ENCODE measurements at regions not wholly inside any gene's neighbourhood (a gene's known extent, or its start where the extent isn't known, plus 50 kb on each side); places are given as distances from the start of the nearest gene placed in this dataset.
"Not testable (repeated sequence)": the region's sequence is repeated elsewhere in the genome, so short reads cannot be mapped to it uniquely, and the experiment has no call there.

- TF ChIP-seq, protein P1, sequence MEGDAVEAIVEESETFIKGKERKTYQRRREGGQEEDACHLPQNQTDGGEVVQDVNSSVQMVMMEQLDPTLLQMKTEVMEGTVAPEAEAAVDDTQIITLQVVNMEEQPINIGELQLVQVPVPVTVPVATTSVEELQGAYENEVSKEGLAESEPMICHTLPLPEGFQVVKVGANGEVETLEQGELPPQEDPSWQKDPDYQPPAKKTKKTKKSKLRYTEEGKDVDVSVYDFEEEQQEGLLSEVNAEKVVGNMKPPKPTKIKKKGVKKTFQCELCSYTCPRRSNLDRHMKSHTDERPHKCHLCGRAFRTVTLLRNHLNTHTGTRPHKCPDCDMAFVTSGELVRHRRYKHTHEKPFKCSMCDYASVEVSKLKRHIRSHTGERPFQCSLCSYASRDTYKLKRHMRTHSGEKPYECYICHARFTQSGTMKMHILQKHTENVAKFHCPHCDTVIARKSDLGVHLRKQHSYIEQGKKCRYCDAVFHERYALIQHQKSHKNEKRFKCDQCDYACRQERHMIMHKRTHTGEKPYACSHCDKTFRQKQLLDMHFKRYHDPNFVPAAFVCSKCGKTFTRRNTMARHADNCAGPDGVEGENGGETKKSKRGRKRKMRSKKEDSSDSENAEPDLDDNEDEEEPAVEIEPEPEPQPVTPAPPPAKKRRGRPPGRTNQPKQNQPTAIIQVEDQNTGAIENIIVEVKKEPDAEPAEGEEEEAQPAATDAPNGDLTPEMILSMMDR (IDR thresholded peaks at IDR 0.05; ENCODE audit: unreplicated experiment in 3 of 3): no peak
- H3K4me3 Mint-ChIP-seq: no peak overlapping the region
- H3K27ac Mint-ChIP-seq: no peak overlapping the region
- no peaks in the 10 kb centered on the region for H3K9me3 Mint-ChIP-seq
- no peaks in the 10 kb centered on the region for H3K36me3 Mint-ChIP-seq (ENCODE audit: low read depth)
- peaks cover 22% of the 10 kb centered on the region for H3K4me1 Mint-ChIP-seq
- no peaks in the 10 kb centered on the region for H3K27me3 Mint-ChIP-seq (ENCODE audit: low read depth)
These were observed 64.4 kb upstream of the TEX13D start for GRCh38 chrX:124268099-124268498.

- no peaks in the 10 kb centered on the region for H3K9me3 Mint-ChIP-seq
- TF ChIP-seq, protein P1 (IDR thresholded peaks at IDR 0.05; ENCODE audit: unreplicated experiment in 3 of 3): no peak
- H3K27me3 Mint-ChIP-seq (ENCODE audit: low read depth): no peaks in the 10 kb centered on the region
- H3K4me1 Mint-ChIP-seq: peaks cover 36% of the 10 kb centered on the region
- no peaks in the 10 kb centered on the region for H3K36me3 Mint-ChIP-seq (ENCODE audit: low read depth)
- no peak overlapping the region for H3K4me3 Mint-ChIP-seq
- H3K27ac Mint-ChIP-seq: no peak overlapping the region
These were observed 62.6 kb upstream of the TEX13D start for GRCh38 chrX:124269881-124270280.

- not testable (repeated sequence) for H3K9me3 Mint-ChIP-seq; H3K4me3 Mint-ChIP-seq; H3K27me3 Mint-ChIP-seq (ENCODE audit: low read depth); H3K27ac Mint-ChIP-seq; H3K36me3 Mint-ChIP-seq (ENCODE audit: low read depth)
- peaks cover 38% of the 10 kb centered on the region for H3K4me1 Mint-ChIP-seq
These were observed 60.9 kb upstream of the TEX13D start for GRCh38 chrX:124271599-124271998.

DNA sequence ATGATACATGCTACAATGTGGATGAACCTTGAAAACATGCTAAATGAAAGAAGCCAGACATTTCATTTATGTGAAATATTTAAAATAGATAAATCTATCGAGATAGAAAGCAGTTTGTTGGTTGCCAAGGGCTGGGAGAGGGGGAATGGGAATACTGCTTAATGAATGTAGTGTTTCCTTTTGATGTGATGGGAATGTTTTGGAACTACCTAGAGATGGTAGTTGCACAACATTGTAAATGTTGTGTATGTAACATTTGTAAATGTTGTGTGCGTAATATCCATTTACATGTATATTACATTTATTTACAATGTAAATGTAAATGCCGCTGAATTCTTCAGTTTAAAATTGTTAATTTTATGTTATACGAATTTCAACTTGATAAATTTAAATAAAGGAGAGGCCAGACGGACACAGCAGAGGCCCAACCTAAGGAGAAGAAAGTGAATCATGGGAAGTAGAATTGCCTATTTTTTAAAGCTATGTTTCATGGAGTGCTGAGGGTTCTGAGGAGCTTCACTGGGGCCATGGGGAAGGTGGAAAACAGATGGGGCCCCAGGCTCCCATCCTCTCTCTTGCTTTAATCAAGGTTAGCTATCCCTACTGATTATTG is 60.0 kb upstream of the TEX13D start:
- Mint-ChIP-seq H3K36me3 (ENCODE audit: low read depth) (no peaks in the 10 kb centered on the region), H3K27me3 (ENCODE audit: low read depth) (no peaks in the 10 kb centered on the region), H3K4me1 (peaks cover 34% of the 10 kb centered on the region), H3K27ac (no peak overlapping the region), H3K4me3 (no peak overlapping the region), H3K9me3 (no peaks in the 10 kb centered on the region)
- TF ChIP-seq, protein P1 (IDR thresholded peaks at IDR 0.05; ENCODE audit: unreplicated experiment in 3 of 3): no peak

- Mint-ChIP-seq H3K27me3 (ENCODE audit: low read depth) (no peaks in the 10 kb centered on the region), H3K27ac (peak overlapping the region; percentile 16 to 63 (median 60)), H3K4me3 (no peak overlapping the region), H3K9me3 (no peaks in the 10 kb centered on the region), H3K36me3 (ENCODE audit: low read depth) (no peaks in the 10 kb centered on the region), H3K4me1 (peaks cover 26% of the 10 kb centered on the region)
- TF ChIP-seq, protein P1 (IDR thresholded peaks at IDR 0.05; ENCODE audit: unreplicated experiment in 3 of 3): no peak
These were observed 57.9 kb upstream of the TEX13D start for GRCh38 chrX:124274438-124275181.

GRCh38 chrX:124275182-124275894 is 57.1 kb upstream of the TEX13D start:
- TF ChIP-seq, protein P1 (IDR thresholded peaks at IDR 0.05; ENCODE audit: unreplicated experiment in 3 of 3): no peak
- Mint-ChIP-seq H3K4me3 (no peak overlapping the region), H3K36me3 (ENCODE audit: low read depth) (no peaks in the 10 kb centered on the region), H3K4me1 (peaks cover 22% of the 10 kb centered on the region), H3K9me3 (no peaks in the 10 kb centered on the region), H3K27ac (peak overlapping the region; percentile 16 to 63 (median 60)), H3K27me3 (ENCODE audit: low read depth) (no peaks in the 10 kb centered on the region)
